GM23248 (cell line): ENCODE measurements at regions not wholly inside any gene's neighbourhood (a gene's known extent, or its start where the extent isn't known, plus 50 kb on each side); places are given as distances from the start of the nearest gene placed in this dataset.

Experiments used
- EZH2 ChIP-seq: fragments of 200-600 bp; sonication (generic); IDR thresholded peaks from 2 replicates; pipeline ENCODE4 v1.6.1; 2018; ENCODE audit warnings: antibody characterized with exemption, mild to moderate bottlenecking; ENCODE audit not compliant: insufficient read depth, poor library complexity, severe bottlenecking
- EZH2phosphoT487 ChIP-seq: fragments of 200-600 bp; sonication (generic); IDR thresholded peaks from 2 replicates; pipeline ENCODE4 v1.6.1; 2018; ENCODE audit warnings: antibody characterized with exemption, moderate library complexity, mild to moderate bottlenecking, low read depth; ENCODE audit not compliant: insufficient read depth

DNA sequence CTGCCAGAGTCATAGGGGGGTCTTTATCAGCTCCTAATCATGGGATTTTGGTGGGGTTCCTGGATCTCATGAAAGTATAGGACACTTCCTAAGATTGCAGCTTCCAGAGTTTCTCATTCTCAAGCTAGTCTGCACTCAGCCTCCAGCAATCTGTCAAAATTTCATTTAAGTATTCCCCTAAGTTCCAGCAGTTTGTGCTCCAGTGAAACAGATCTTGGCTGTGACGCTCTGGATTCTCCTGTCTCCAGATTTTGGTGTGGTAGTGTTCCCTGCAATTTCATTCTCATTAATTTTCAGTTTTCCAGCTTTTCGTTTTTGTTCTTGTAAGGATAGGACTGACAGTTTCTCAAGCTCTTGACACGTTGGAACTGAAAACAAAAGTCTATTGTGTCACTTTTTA, 908.9 kb upstream of the MIR17HG start:
- no peak for TF ChIP-seq EZH2
- TF ChIP-seq EZH2phosphoT487: no peak
